ENCODE measurements at regions not wholly inside any gene's neighbourhood (a gene's known extent, or its start where the extent isn't known, plus 50 kb on each side); places are given as distances from the start of the nearest gene placed in this dataset.

DNA sequence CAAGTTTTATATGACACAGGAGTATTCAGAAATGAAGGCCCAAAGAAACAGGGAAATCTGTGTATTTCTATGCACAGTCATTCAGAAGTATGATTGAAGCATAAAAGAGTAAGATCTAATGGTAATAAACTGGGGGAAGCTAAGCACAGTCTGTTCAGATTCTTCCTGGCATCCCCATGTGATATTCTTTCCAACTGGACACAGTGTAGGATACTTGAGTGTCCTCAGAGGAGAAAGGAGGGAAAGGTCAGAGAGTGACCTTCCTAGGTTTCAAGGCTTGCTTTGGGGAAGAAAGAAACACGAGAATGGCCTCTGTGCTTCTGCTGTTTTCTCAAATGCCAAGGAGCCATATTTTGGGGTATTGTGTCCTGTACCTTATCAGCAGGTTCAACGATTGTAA, 1798.4 kb upstream of the WWC1 start:
- no peaks in the 10 kb centered on the region for H3K9me3 Mint-ChIP-seq
- ATAC-seq (no peak), DNase-seq (ENCODE audit: low spot score) (no peak)
- ChIA-PET CTCF (no interaction called here), POLR2A (no interaction called here)
- H3K36me3 Mint-ChIP-seq: no peaks in the 10 kb centered on the region
- no peak overlapping the region for H3K4me3 Mint-ChIP-seq
- peaks cover 29% of the 10 kb centered on the region for H3K4me1 Mint-ChIP-seq
- H3K27me3 Mint-ChIP-seq (ENCODE audit: low read depth): no peaks in the 10 kb centered on the region
- TF ChIP-seq NR1H2 (CRISPR knock-in tag; IDR thresholded peaks at IDR 0.05) (no peak), JUN (CRISPR knock-in tag; IDR thresholded peaks at IDR 0.05) (no peak), ELF4 (CRISPR knock-in tag; IDR thresholded peaks at IDR 0.05; ENCODE audit: low read depth) (no peak), ZNF138 (CRISPR knock-in tag; conservative IDR thresholded peaks at IDR 0.05) (no peak), ZNF232 (CRISPR knock-in tag; IDR thresholded peaks at IDR 0.05) (no peak), FOXJ3 (CRISPR knock-in tag; IDR thresholded peaks at IDR 0.05; ENCODE audit: borderline replicate concordance) (no peak), TP53 (CRISPR knock-in tag; IDR thresholded peaks at IDR 0.05) (no peak), ESRRA (CRISPR knock-in tag; IDR thresholded peaks at IDR 0.05; ENCODE audit: borderline replicate concordance) (no peak), ZNF263 (CRISPR knock-in tag; IDR thresholded peaks at IDR 0.05; ENCODE audit: low read depth) (no peak), EMX1 (CRISPR knock-in tag; IDR thresholded peaks at IDR 0.05) (no peak), HMGA2 (CRISPR knock-in tag; IDR thresholded peaks at IDR 0.05) (no peak), NFYB (CRISPR knock-in tag; conservative IDR thresholded peaks at IDR 0.05; ENCODE audit: low read depth) (no peak), ZBTB21 (CRISPR knock-in tag; IDR thresholded peaks at IDR 0.05; ENCODE audit: borderline replicate concordance) (no peak), PRRX2 (CRISPR knock-in tag; IDR thresholded peaks at IDR 0.05) (no peak)
- TF ChIP-seq, protein P1, sequence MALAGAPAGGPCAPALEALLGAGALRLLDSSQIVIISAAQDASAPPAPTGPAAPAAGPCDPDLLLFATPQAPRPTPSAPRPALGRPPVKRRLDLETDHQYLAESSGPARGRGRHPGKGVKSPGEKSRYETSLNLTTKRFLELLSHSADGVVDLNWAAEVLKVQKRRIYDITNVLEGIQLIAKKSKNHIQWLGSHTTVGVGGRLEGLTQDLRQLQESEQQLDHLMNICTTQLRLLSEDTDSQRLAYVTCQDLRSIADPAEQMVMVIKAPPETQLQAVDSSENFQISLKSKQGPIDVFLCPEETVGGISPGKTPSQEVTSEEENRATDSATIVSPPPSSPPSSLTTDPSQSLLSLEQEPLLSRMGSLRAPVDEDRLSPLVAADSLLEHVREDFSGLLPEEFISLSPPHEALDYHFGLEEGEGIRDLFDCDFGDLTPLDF (CRISPR knock-in tag; IDR thresholded peaks at IDR 0.05): no peak
- TF ChIP-seq, protein P2, sequence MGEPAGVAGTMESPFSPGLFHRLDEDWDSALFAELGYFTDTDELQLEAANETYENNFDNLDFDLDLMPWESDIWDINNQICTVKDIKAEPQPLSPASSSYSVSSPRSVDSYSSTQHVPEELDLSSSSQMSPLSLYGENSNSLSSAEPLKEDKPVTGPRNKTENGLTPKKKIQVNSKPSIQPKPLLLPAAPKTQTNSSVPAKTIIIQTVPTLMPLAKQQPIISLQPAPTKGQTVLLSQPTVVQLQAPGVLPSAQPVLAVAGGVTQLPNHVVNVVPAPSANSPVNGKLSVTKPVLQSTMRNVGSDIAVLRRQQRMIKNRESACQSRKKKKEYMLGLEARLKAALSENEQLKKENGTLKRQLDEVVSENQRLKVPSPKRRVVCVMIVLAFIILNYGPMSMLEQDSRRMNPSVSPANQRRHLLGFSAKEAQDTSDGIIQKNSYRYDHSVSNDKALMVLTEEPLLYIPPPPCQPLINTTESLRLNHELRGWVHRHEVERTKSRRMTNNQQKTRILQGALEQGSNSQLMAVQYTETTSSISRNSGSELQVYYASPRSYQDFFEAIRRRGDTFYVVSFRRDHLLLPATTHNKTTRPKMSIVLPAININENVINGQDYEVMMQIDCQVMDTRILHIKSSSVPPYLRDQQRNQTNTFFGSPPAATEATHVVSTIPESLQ (CRISPR knock-in tag; IDR thresholded peaks at IDR 0.05): no peak
- TF ChIP-seq, protein P3, sequence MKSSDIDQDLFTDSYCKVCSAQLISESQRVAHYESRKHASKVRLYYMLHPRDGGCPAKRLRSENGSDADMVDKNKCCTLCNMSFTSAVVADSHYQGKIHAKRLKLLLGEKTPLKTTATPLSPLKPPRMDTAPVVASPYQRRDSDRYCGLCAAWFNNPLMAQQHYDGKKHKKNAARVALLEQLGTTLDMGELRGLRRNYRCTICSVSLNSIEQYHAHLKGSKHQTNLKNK (CRISPR knock-in tag; IDR thresholded peaks at IDR 0.05): no peak
- TF ChIP-seq, protein P4, sequence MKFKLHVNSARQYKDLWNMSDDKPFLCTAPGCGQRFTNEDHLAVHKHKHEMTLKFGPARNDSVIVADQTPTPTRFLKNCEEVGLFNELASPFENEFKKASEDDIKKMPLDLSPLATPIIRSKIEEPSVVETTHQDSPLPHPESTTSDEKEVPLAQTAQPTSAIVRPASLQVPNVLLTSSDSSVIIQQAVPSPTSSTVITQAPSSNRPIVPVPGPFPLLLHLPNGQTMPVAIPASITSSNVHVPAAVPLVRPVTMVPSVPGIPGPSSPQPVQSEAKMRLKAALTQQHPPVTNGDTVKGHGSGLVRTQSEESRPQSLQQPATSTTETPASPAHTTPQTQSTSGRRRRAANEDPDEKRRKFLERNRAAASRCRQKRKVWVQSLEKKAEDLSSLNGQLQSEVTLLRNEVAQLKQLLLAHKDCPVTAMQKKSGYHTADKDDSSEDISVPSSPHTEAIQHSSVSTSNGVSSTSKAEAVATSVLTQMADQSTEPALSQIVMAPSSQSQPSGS (CRISPR knock-in tag; IDR thresholded peaks at IDR 0.05; ENCODE audit: borderline replicate concordance, low read depth): no peak
- TF ChIP-seq, protein P5, sequence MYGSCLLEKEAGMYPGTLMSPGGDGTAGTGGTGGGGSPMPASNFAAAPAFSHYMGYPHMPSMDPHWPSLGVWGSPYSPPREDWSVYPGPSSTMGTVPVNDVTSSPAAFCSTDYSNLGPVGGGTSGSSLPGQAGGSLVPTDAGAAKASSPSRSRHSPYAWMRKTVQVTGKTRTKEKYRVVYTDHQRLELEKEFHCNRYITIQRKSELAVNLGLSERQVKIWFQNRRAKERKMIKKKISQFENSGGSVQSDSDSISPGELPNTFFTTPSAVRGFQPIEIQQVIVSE (CRISPR knock-in tag; IDR thresholded peaks at IDR 0.05; ENCODE audit: borderline replicate concordance): no peak
- TF ChIP-seq, protein P6, sequence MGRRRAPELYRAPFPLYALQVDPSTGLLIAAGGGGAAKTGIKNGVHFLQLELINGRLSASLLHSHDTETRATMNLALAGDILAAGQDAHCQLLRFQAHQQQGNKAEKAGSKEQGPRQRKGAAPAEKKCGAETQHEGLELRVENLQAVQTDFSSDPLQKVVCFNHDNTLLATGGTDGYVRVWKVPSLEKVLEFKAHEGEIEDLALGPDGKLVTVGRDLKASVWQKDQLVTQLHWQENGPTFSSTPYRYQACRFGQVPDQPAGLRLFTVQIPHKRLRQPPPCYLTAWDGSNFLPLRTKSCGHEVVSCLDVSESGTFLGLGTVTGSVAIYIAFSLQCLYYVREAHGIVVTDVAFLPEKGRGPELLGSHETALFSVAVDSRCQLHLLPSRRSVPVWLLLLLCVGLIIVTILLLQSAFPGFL (CRISPR knock-in tag; IDR thresholded peaks at IDR 0.05; ENCODE audit: borderline replicate concordance): no peak
- H3K27ac Mint-ChIP-seq: no peak overlapping the region

DNA sequence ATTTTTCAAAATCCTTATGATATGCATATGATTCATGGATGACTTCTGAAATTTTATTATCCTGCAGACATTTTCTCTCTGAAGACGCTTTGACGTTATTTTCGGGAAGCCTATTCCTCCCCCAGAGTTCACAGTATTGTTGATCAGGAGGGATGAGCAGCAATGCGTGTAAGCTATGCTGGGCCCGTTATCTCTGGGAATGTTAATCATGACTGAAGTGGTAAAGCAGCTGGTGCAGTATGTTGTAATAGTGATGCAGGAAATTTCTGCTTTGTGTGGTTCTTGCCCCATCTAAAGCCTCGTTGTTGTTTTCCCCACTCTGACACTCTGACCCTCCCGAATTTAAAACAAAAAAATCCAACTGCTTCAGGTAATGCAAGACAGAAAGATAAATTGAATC, 1797.8 kb upstream of the WWC1 start:
- H3K4me3 Mint-ChIP-seq: no peak overlapping the region
- ChIA-PET POLR2A (interaction anchor here (0.6 kb wide), 1 partner anchor 388 kb away, joined by 3 read pairs; no protein-coding TSS in a partner anchor), CTCF (no interaction called here)
- DNase-seq (ENCODE audit: low spot score) (no peak), ATAC-seq (no peak)
- H3K4me1 Mint-ChIP-seq: peaks cover 23% of the 10 kb centered on the region
- no peaks in the 10 kb centered on the region for H3K27me3 Mint-ChIP-seq (ENCODE audit: low read depth)
- no peaks in the 10 kb centered on the region for H3K9me3 Mint-ChIP-seq
- no peak overlapping the region for H3K27ac Mint-ChIP-seq
- no peaks in the 10 kb centered on the region for H3K36me3 Mint-ChIP-seq
- TF ChIP-seq ZNF671 (CRISPR knock-in tag; IDR thresholded peaks at IDR 0.05): no peak
- TF ChIP-seq ZNF138 (CRISPR knock-in tag; conservative IDR thresholded peaks at IDR 0.05): no peak
- TF ChIP-seq, protein P7, sequence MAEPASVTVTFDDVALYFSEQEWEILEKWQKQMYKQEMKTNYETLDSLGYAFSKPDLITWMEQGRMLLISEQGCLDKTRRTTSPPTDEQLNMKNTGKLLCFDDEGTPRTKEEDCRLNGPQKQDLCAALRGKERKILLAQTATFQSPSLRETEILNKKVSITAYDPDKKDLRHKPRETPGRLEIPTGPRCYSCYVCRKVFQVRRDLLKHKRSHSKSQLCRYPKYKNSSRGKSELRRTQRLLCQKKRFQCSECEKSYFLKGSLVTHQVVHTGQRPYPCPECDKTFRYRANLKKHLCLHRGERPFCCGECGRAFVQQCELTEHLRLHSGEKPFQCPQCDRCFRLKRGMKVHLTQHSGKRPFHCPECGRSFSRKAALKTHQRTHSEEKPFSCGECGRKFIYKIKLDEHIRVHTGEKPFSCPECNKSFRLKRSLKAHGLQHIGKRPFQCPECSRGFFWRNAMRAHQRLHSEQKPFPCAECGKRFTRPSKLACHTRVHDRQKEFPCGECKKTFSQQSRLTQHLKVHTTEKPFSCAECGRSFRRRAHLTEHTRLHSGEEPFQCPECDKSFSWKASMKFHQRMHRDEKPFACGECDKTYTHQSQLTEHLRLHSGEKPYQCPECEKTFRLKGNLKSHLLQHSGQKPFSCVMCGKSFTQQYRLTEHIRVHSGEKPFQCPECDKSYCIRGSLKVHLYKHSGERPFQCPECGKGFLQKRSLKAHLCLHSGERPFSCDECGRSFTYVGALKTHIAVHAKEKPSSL (CRISPR knock-in tag; conservative IDR thresholded peaks at IDR 0.05): no peak
- TF ChIP-seq TP53 (CRISPR knock-in tag; IDR thresholded peaks at IDR 0.05): no peak
- no peak for TF ChIP-seq SMAD4 (CRISPR knock-in tag; IDR thresholded peaks at IDR 0.05)
